SK-N-SH (cell line): ENCODE measurements at regions not wholly inside any gene's neighbourhood (a gene's known extent, or its start where the extent isn't known, plus 50 kb on each side); places are given as distances from the start of the nearest gene placed in this dataset.

Experiments used
- CTCF ChIA-PET: fragments of 300-600, 350-600 bp; formaldehyde crosslinking; extraction: SDS; loops from one replicate; lab custom pipeline; 2021; lab: Yijun Ruan, JAX
- POLR2A ChIA-PET: fragments of 350-600 bp; sonication (Branson Sonifier 250); formaldehyde crosslinking; extraction: SDS; loops from one replicate; lab custom pipeline; 2020; ENCODE audit warnings: antibody characterized with exemption, inconsistent platforms; lab: Yijun Ruan, JAX
- DNase-seq: peaks from one replicate; pipeline ENCODE4 v3.0.0; 2012
- H2AFZ ChIP-seq: fragments of 200-600 bp; sonication (generic); 2 replicates; pipeline ENCODE4 v1.8.1; 2016; ENCODE audit warnings: antibody characterized with exemption, mild to moderate bottlenecking, low read depth
- H3F3A ChIP-seq: fragments of 200-600 bp; sonication (generic); replicated peaks from 2 replicates; pipeline ENCODE3; 2016; ENCODE audit warnings: antibody characterized with exemption, mild to moderate bottlenecking; ENCODE audit not compliant: insufficient read depth
- H3K27ac ChIP-seq, 2 experiments: fragments of 200-500 bp in 1 of 2; fragments of 200-600 bp in 1 of 2; sonication (Bioruptor generic) in 1 of 2; sonication (generic), shearing (Covaris generic) in 1 of 2; 2 replicates each; pipeline versions ENCODE4 v1.5.1 to v1.6.1; 2014 to 2016; ENCODE audit warnings: low read depth in 2 of 2, inconsistent platforms in 1 of 2, low read length in 1 of 2, mild to moderate bottlenecking in 1 of 2, mixed read lengths in 1 of 2
- H3K27me3 ChIP-seq: fragments of 200-600 bp; sonication (generic), shearing (Covaris generic); 2 replicates; pipeline ENCODE4 v1.6.1; 2016; ENCODE audit warnings: mixed run types; ENCODE audit not compliant: insufficient read depth
- H3K36me3 ChIP-seq, 2 experiments: fragments of 200-500 bp in 1 of 2; fragments of 200-600 bp in 1 of 2; sonication (Bioruptor generic) in 1 of 2; sonication (generic) in 1 of 2; replicated peaks in 1 of 2; 2 replicates each; pipeline versions ENCODE3 to v1.5.1; 2014 to 2016; ENCODE audit warnings: low read length in 1 of 2, mild to moderate bottlenecking in 1 of 2; ENCODE audit not compliant: insufficient read depth in 2 of 2, control insufficient read depth in 1 of 2
- H3K4me1 ChIP-seq, 2 experiments: fragments of 200-500 bp in 1 of 2; fragments of 200-600 bp in 1 of 2; sonication (Bioruptor generic) in 1 of 2; sonication (generic), shearing (Covaris generic) in 1 of 2; 2 replicates each; pipeline versions ENCODE4 v1.5.1 to v1.6.1; 2014 to 2016; ENCODE audit warnings: low read depth in 1 of 2, low read length in 1 of 2, mixed run types in 1 of 2; ENCODE audit not compliant: insufficient read depth in 2 of 2, control insufficient read depth in 1 of 2
- H3K4me2 ChIP-seq: fragments of 200-600 bp; sonication (generic), shearing (Covaris generic); 2 replicates; pipeline ENCODE4 v1.6.1; 2017; ENCODE audit warnings: mixed run types
- H3K4me3 ChIP-seq, 2 experiments: fragments of 200-500 bp in 1 of 2; fragments of 200-600 bp in 1 of 2; sonication (Bioruptor generic) in 1 of 2; sonication (generic), shearing (Covaris generic) in 1 of 2; 2 replicates each; pipeline versions ENCODE4 v1.5.1 to v1.8.1; 2014 to 2016; ENCODE audit warnings: low read depth in 2 of 2, inconsistent platforms in 1 of 2, low read length in 1 of 2, mild to moderate bottlenecking in 1 of 2, mixed read lengths in 1 of 2, moderate library complexity in 1 of 2
- H3K79me2 ChIP-seq: fragments of 200-600 bp; sonication (generic); 2 replicates; pipeline ENCODE4 v1.8.1; 2017; ENCODE audit warnings: mild to moderate bottlenecking; ENCODE audit not compliant: insufficient read depth
- H3K9ac ChIP-seq: fragments of 200-600 bp; sonication (generic); 2 replicates; pipeline ENCODE4 v1.6.1; 2017; ENCODE audit warnings: mixed run types
- H3K9me2 ChIP-seq: fragments of 200-600 bp; sonication (generic); 2 replicates; pipeline ENCODE4 v1.6.1; 2017; ENCODE audit warnings: mixed run types
- H3K9me3 ChIP-seq: fragments of 200-600 bp; sonication (generic); 2 replicates; pipeline ENCODE4 v1.6.1; 2017; ENCODE audit warnings: mixed run types, mild to moderate bottlenecking, moderate library complexity
- H4K20me1 ChIP-seq: fragments of 200-600 bp; sonication (generic); 2 replicates; pipeline ENCODE4 v1.6.1; 2017; ENCODE audit warnings: mild to moderate bottlenecking, mixed run types; ENCODE audit not compliant: insufficient read depth
- CHD2 ChIP-seq: fragments of 150-350 bp; IDR thresholded peaks from 2 replicates; pipeline ENCODE4 v1.6.1; 2018; ENCODE audit warnings: low read length; ENCODE audit not compliant: partially characterized antibody
- EP300 ChIP-seq, 2 experiments: IDR thresholded peaks; 2 replicates each; pipeline versions ENCODE4 v1.4.0 to v1.6.1; 2012; ENCODE audit warnings: borderline replicate concordance in 1 of 2, low read depth in 1 of 2, low read length in 1 of 2
- FOSL2 ChIP-seq: IDR thresholded peaks from 2 replicates; pipeline ENCODE4 v1.4.0; 2012; ENCODE audit warnings: low read depth, mild to moderate bottlenecking, moderate library complexity, borderline replicate concordance
- FOXJ3 ChIP-seq: sonication (generic); formaldehyde crosslinking; IDR thresholded peaks from 2 replicates; pipeline ENCODE4 v1.5.1; 2020; ENCODE audit warnings: mild to moderate bottlenecking, missing genetic modification reagents
- NRF1 ChIP-seq: IDR thresholded peaks from 2 replicates; pipeline ENCODE4 v1.6.1; 2012; ENCODE audit warnings: low read depth, mild to moderate bottlenecking, low read length
- RCOR1 ChIP-seq: fragments of 150-350 bp; IDR thresholded peaks from 2 replicates; pipeline ENCODE4 v1.6.1; 2017; ENCODE audit warnings: antibody characterized with exemption, low read length
- RXRA ChIP-seq: IDR thresholded peaks from 2 replicates; pipeline ENCODE4 v1.4.0; 2012; ENCODE audit warnings: low read depth, mild to moderate bottlenecking, borderline replicate concordance
- SIN3A ChIP-seq: IDR thresholded peaks from 2 replicates; pipeline ENCODE4 v1.6.1; 2012; ENCODE audit warnings: low read depth, mild to moderate bottlenecking, low read length, moderate library complexity, borderline replicate concordance
- SMC3 ChIP-seq: IDR thresholded peaks from 2 replicates; pipeline ENCODE4 v1.6.1; 2012; ENCODE audit warnings: low read depth, low read length, improper control_type of control experiment
- TAF1 ChIP-seq: IDR thresholded peaks from 2 replicates; pipeline ENCODE4 v1.6.1; 2012; ENCODE audit warnings: low read depth, mild to moderate bottlenecking, low read length, moderate library complexity, borderline replicate concordance
- TCF12 ChIP-seq: IDR thresholded peaks from 2 replicates; pipeline ENCODE4 v1.4.0; 2012
- WGBS: methylation state at CpG from one replicate; pipeline ENCODE4 v1.1.6; 2017; ENCODE audit warnings: low lambda C conversion rate; 5-methylcytosine and 5-hydroxymethylcytosine counted together
- TF ChIP-seq, protein P1 (sequence below): IDR thresholded peaks from 2 replicates; pipeline ENCODE4 v1.4.0; 2012; ENCODE audit warnings: low read depth, borderline replicate concordance
- TF ChIP-seq, protein P2 (sequence below): fragments of 150-350 bp; IDR thresholded peaks from 2 replicates; pipeline ENCODE4 v1.6.1; 2016; ENCODE audit warnings: mild to moderate bottlenecking, low read depth, low read length
- TF ChIP-seq, protein P3 (sequence below): IDR thresholded peaks from 2 replicates; pipeline ENCODE4 v1.4.0; 2012; ENCODE audit warnings: low read depth
- TF ChIP-seq, protein P4 (sequence below): fragments of 200-600 bp; sonication (generic); IDR thresholded peaks from 2 replicates; pipeline ENCODE4 v1.6.1; 2017; ENCODE audit warnings: antibody characterized with exemption, mild to moderate bottlenecking, moderate library complexity
- TF ChIP-seq, protein P5 (sequence below): IDR thresholded peaks from 2 replicates; pipeline ENCODE4 v1.6.1; 2012; ENCODE audit warnings: mild to moderate bottlenecking, low read depth, low read length, moderate library complexity

DNA sequence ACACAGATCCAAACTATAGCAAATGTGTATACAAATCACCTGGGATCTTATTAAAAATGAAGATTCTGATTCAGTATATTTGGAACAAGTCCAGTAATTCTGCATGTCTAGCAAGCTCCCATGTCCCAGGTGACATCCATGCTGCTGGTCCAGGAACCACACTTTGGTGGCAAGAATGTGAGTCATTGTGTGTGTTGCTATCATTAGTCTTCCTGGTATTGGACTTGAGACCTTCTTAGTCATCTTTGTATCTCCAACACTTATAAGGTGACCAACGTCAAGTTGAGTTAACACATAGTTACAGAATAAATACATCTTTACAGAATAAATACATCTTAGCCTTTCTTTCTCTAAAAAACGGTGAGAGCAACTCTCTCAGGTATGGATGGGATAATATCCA is 107.9 kb upstream of the NDUFV2 start:
- H3K27me3 ChIP-seq = no peaks in the 10 kb centered on the region
- no peaks in the 10 kb centered on the region for H3K9me2 ChIP-seq
- no peaks in the 10 kb centered on the region for H3K9me3 ChIP-seq
- TF ChIP-seq FOSL2 = no peak
- no peak for TF ChIP-seq SIN3A
- TF ChIP-seq, protein P1, sequence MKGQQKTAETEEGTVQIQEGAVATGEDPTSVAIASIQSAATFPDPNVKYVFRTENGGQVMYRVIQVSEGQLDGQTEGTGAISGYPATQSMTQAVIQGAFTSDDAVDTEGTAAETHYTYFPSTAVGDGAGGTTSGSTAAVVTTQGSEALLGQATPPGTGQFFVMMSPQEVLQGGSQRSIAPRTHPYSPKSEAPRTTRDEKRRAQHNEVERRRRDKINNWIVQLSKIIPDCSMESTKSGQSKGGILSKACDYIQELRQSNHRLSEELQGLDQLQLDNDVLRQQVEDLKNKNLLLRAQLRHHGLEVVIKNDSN = no peak
- TF ChIP-seq, protein P2, sequence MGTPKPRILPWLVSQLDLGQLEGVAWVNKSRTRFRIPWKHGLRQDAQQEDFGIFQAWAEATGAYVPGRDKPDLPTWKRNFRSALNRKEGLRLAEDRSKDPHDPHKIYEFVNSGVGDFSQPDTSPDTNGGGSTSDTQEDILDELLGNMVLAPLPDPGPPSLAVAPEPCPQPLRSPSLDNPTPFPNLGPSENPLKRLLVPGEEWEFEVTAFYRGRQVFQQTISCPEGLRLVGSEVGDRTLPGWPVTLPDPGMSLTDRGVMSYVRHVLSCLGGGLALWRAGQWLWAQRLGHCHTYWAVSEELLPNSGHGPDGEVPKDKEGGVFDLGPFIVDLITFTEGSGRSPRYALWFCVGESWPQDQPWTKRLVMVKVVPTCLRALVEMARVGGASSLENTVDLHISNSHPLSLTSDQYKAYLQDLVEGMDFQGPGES = no peak
- TF ChIP-seq SMC3 = no peak
- no peak for TF ChIP-seq TAF1
- no peak for TF ChIP-seq NRF1
- TF ChIP-seq, protein P3, sequence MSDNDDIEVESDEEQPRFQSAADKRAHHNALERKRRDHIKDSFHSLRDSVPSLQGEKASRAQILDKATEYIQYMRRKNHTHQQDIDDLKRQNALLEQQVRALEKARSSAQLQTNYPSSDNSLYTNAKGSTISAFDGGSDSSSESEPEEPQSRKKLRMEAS = no peak
- TF ChIP-seq TCF12 = no peak
- no peak for TF ChIP-seq RXRA
- TF ChIP-seq FOXJ3 (CRISPR knock-in tag) = no peak
- TF ChIP-seq, protein P4, sequence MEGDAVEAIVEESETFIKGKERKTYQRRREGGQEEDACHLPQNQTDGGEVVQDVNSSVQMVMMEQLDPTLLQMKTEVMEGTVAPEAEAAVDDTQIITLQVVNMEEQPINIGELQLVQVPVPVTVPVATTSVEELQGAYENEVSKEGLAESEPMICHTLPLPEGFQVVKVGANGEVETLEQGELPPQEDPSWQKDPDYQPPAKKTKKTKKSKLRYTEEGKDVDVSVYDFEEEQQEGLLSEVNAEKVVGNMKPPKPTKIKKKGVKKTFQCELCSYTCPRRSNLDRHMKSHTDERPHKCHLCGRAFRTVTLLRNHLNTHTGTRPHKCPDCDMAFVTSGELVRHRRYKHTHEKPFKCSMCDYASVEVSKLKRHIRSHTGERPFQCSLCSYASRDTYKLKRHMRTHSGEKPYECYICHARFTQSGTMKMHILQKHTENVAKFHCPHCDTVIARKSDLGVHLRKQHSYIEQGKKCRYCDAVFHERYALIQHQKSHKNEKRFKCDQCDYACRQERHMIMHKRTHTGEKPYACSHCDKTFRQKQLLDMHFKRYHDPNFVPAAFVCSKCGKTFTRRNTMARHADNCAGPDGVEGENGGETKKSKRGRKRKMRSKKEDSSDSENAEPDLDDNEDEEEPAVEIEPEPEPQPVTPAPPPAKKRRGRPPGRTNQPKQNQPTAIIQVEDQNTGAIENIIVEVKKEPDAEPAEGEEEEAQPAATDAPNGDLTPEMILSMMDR = no peak
- no peak for TF ChIP-seq RCOR1
- TF ChIP-seq EP300 (IDR thresholded peaks at IDR 0.05; ENCODE audit: borderline replicate concordance in 1 of 2, low read depth in 1 of 2, low read length in 1 of 2) = no peak
- TF ChIP-seq CHD2 = no peak
- TF ChIP-seq, protein P5, sequence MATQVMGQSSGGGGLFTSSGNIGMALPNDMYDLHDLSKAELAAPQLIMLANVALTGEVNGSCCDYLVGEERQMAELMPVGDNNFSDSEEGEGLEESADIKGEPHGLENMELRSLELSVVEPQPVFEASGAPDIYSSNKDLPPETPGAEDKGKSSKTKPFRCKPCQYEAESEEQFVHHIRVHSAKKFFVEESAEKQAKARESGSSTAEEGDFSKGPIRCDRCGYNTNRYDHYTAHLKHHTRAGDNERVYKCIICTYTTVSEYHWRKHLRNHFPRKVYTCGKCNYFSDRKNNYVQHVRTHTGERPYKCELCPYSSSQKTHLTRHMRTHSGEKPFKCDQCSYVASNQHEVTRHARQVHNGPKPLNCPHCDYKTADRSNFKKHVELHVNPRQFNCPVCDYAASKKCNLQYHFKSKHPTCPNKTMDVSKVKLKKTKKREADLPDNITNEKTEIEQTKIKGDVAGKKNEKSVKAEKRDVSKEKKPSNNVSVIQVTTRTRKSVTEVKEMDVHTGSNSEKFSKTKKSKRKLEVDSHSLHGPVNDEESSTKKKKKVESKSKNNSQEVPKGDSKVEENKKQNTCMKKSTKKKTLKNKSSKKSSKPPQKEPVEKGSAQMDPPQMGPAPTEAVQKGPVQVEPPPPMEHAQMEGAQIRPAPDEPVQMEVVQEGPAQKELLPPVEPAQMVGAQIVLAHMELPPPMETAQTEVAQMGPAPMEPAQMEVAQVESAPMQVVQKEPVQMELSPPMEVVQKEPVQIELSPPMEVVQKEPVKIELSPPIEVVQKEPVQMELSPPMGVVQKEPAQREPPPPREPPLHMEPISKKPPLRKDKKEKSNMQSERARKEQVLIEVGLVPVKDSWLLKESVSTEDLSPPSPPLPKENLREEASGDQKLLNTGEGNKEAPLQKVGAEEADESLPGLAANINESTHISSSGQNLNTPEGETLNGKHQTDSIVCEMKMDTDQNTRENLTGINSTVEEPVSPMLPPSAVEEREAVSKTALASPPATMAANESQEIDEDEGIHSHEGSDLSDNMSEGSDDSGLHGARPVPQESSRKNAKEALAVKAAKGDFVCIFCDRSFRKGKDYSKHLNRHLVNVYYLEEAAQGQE = no peak
- WGBS = 78% methylated on average over 2 of the region's 2 CpGs
- no peak overlapping the region for H3K4me2 ChIP-seq
- H3K36me3 ChIP-seq = no peaks in the 10 kb centered on the region
- no peak overlapping the region for H3K4me3 ChIP-seq
- no peaks in the 10 kb centered on the region for H3K79me2 ChIP-seq
- H3K9ac ChIP-seq = no peak overlapping the region
- ChIA-PET POLR2A (no interaction called here), CTCF (interaction anchor here (1.8 kb wide), 1 partner anchor 12 kb away, joined by 7 read pairs; no protein-coding TSS in a partner anchor)
- no peaks in the 10 kb centered on the region for H4K20me1 ChIP-seq
- no peak overlapping the region for H2AFZ ChIP-seq
- peaks cover 0 to 8% of the 10 kb centered on the region in 2 experiments; a peak in 1 of 4 replicates for H3K4me1 ChIP-seq
- no peak overlapping the region for H3K27ac ChIP-seq
- peaks cover 9% of the 10 kb centered on the region for H3F3A ChIP-seq
- no peak for DNase-seq
